GM18520 (cell line): ENCODE measurements at regions not wholly inside any gene's neighbourhood (a gene's known extent, or its start where the extent isn't known, plus 50 kb on each side); places are given as distances from the start of the nearest gene placed in this dataset.

Experiments used
- ATAC-seq: cut with Tn5 transposase; IDR thresholded peaks from one replicate; pipeline ENCODE4 v1.9.1; 2021; ENCODE audit not compliant: unreplicated experiment

DNA sequence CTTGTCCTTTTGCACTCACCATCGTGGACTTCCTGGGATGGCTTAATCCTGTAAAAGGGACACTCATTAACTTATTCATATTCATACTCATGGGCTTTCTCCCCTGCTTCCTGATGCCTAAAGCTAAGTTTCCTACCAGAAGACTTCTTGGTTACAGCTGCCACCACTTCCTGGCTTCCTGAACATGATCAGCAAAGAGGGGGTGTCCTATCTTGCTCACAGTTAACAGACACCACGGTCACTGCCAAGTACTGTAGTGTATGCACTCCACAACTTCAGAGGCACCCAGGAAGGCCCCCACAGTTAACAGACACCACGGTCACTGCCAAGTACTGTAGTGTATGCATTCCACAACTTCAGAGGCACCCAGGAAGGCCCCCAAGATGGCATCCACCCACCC, 177.8 kb downstream of the SIPA1L2 start:
- no peak for ATAC-seq

DNA sequence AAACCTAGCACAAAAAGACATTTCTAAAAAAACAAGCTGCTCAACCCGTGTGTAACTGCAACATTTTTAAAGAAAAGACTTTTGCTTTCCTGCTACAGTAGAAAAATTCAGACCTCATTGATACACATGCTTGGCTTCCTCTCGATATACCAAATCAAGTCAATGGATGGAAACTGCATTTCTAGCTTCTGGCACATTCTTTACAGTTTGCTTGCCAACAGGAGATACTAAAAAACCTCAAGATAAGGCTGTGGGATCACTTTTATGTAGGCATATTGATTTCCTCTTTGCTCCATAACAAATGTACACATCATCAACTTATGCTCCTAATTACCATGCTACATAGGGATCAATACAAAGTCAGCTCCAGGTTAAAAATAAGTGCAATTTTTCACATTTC, 178.4 kb downstream of the SIPA1L2 start:
- no peak for ATAC-seq

DNA sequence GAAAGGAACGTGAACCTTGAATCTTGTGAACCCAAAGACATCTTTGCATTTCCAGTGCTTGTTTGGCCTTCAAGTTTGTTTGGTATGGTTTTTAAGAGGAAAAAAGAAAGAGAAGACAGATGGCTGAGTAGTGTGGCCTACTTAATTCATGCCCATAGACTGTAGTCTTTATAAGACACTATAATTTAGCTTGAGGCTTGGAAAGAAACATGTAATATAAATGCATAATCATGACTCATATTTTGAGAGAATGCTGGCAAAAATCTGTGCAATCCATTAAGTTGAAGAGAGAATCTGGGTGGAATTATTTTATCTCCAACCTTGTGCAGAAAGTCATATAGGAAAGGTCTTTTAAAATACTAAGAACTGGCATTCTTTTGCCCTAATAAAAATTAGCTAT, 179.3 kb downstream of the SIPA1L2 start:
- ATAC-seq, result no peak

DNA sequence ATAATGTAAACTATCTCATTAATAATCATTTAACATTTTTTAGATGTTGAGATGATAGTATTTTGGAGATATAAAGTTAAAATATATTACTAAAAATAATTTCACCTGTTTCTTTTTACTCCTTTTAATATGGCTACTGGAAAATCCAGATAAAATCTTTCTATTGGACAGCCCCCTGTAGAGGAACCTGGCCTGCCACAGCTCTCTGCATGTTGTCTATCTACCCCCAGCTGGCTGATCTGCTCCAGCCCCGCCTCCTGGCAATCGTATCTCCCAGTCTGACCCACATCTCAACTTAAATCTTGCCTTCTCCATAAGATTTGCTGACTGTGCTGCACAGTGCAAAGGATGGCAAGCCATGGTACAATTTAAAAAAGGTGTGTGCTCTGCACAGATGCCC, 182.8 kb downstream of the SIPA1L2 start:
- ATAC-seq, result no peak

DNA sequence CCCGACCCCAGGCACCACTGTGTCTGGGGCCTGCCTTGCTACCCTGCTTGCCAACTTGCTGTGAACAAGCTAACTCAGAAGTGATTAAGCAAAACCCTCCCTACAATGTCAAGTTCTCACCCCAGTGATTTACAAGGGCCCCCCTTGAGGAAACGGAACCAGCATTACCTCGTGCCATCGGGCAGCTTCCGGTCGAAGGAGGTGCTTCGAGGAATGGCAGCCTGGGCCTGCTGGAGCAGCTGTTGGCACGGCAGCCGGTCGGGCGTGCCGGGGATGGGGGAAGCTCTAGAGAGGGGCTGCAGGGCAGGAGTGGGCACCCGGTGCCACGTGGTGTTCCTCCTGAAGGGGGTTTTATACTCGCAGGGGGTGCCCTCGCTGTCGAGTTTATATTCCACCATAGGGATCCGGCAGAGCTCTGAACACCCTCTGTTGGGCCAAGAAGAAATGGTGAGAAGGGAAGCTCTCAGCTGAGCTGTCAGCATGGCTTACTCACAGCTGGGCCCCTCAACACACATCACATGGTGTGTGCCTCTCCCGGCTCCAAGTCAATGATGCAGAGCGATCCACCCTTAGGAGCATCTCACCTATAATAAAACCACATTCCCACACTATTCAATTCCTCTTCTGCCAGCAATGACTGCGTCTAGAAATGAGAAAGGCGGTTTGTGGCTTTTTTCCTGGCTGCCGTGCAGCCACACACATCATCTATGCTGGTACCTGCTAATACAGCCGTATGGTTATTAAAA, 184.4 kb downstream of the SIPA1L2 start:
- no peak for ATAC-seq

DNA sequence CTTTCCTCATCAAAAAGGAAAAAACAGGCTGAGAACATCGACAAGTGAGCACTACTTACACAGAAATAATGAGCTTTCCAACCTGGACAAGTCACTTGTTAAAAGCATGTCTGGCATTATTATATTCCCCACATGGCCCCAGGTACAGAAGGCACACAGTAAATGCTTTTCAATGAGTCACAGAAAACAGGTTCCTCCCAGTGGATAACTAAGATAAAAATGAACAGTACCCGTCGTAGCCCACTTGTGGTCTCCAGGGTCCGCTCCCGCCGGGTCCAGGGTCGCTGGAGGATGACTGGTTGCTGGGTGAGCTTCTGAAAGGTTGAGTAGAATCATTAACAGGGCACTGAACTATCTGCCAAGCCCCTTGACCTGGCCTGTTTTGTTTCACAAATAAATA, 186.6 kb downstream of the SIPA1L2 start:
- ATAC-seq, result no peak

DNA sequence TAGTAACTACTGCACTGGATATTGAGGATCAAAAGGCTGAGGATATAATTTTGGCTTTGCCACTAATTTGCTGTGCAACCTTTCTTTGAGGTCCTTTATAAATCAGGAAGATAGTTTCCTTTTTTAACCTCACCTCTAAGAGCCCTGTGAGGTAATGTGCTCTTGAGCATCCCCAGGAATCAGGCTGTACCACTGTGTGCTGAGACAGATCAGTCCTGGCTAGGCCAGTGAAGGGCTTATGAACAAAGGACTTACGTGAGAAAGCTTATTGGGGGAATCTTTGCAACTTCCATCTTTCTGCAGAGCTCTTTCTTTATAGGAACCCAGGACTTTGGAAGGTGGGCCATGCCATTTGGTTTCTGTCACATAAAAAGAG, 188.9 kb downstream of the SIPA1L2 start:
- no peak for ATAC-seq

DNA sequence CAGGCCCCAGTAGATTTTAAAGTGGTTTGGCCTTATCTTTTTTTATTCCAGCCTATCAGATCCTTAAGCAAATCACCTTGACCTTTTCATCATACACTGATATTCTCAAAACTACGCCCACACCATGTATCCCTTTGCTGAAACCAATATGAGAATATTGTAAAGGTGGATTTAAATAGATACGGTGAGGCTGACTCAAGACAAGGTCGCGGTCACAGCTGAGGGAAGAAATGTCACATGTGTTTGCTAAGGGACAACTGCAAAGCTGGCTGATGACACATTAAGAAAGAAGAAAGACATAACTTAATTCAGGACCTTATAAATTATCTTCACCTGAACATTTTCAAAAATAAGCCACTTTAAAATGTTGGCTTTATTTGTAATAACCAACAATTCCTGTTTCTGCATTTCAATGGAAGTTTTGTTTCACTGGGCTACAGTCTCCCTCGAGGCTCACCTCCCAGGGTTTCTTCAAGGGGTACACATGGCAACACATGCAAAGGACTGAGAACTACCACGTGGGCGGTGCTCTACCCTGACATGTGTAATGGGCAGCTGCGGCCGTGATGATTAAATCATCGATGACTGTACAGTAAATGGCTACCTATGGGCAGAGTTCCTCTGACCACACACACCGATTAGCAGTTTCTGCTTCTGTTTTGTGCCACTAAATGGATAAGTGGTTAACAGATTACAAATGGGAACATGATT, 189.5 kb downstream of the SIPA1L2 start:
- ATAC-seq, result peak; percentile 58

DNA sequence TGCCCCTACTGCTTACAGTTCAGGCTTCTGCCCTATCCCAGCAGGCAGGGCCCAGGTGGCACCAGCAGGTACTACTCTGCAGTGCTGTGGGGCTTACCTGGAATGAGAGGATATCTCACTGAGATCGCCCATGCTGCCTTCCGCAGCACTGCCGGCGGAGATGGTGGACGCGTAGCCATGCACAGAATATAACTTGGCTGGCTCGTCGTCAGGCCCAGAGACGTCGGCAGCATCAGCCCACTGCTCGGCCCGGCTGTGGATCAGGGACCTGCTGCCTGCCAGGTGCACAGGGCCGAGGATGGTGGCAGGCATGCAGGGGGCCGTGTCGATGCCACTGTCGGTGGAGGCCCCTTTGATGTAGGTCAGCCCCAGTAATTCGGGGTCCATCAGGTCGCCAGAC, 190.9 kb downstream of the SIPA1L2 start:
- ATAC-seq, result no peak

DNA sequence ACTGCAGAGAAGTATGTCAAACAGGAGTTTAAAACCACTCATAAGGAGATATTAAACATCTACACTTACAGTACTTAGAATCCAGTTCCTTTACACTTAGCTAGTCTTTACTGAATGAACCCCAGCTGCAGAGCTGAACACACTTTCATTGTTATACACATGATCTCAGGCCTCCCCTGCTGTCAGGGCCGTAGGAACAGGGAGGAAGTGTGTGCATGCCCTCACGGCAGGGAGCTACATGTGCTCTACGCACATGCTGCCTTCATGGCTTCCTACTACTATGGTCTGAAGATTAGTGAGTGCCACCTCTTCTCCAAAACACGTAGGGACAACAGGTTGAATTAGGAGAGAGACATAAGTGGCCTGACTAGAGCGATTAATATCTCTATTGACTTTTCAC, 191.5 kb downstream of the SIPA1L2 start:
- no peak for ATAC-seq

DNA sequence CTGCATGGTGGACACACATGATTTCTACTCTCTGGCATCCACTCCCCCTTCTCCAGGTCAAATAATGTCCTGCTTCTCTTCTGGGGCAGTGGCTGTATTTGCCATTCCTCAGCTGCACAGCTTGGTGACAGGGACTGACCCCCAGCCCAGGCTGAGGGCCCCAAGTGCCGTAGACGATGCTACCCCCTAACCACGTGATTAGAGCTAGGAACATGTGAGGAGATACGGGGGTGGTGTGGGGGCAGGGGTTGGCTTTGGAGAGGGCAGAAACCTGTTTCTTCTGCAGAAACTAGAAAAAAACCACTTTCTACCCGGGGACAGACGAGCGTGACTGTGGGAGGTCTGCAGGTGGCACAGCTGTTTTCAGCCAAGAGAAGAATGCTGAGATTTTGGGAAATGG, 192.4 kb downstream of the SIPA1L2 start:
- ATAC-seq, result no peak

DNA sequence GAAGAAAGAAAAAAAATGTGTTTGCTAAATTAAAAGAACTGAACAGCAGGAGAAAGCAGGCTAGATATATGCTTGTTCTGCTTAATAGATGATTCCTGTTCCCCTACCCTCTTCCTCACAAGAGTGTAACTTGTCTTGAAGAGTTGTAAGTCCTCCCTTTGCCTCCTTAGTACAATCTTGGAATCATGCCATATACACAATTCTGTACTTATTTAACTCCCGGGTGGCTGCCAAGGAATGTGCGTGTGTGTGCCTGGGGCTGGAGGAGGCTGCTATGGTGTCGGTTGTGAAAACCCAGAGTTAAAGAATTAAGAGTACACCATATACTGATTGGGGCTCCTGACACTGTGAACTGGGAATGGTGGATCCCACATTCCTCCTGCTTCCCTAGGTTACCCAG, 194.2 kb downstream of the SIPA1L2 start:
- ATAC-seq, result no peak

DNA sequence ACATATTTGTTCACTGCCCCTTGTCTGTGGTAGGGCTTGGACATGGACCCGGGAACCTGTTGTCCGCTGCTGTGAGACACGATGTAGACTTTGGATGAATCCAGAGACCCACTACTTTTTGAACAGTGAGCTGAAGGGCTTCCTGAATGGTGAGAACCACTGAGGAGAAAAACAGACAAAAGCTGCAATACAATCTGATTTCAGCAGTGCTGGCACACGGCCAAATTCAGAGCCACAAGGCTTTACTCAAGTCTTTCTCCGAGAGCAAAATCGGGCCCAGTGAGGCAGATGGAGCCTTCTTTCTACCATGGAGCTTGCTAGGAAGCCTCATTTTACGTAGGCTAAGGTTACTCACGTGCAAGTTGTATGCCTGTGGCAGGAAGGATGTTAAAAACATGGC, 197.6 kb downstream of the SIPA1L2 start:
- ATAC-seq, result no peak

DNA sequence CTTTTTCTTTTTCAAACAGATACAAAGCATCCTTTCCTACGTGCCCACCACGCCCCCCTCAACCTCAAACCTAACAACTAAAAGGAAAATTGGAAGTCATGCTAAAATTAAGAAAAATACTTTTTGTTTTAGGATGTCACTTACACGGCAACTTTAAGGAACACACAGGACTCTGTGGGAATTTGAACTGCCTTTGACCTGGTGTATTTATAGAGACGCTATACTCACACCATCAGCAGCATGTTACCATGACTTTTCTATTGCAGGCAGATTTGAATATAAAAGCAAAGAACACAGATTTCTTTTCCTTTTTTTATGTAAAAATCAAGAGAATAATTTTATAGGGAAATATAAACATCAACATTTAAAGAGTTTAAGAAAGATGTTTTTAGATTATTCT, 198.2 kb downstream of the SIPA1L2 start:
- no peak for ATAC-seq

DNA sequence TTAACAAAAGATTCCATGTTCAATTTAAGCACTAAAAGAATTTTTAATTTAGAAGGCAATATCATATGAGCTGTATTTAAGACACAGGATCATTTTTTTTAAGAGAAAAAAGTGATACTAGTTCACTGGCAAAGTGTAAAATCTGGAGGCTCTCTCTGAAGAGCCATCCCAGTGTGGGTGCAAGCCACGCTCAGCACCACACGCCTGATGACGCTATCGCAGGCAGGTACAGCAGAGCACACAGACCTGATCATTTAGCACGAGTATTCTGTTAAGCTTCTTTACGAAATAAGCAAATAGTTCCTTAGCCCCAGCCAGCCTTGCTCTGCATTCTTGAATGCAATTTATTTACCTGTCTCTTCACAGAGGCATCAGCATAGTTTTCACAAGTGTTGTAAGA, 198.6 kb downstream of the SIPA1L2 start:
- ATAC-seq, result no peak

DNA sequence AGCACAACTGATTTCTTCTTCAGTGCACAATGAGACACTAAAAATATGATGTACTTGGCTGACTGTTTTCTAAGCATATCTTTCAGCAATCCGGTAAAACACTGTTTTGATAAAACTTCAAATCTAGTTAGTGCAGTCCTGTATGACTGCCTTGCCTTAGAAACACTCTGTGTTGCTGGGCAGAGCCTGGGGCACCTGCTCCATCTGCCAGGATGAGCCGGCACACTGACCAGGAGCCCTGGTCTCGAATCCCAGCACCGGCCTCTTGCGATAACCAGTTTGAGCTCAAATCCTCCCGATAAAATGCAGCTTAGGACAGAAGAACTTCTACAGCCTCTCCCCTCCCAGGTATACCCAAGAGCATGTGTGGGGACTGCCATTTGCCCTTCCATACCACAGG, 199.5 kb downstream of the SIPA1L2 start:
- no peak for ATAC-seq

DNA sequence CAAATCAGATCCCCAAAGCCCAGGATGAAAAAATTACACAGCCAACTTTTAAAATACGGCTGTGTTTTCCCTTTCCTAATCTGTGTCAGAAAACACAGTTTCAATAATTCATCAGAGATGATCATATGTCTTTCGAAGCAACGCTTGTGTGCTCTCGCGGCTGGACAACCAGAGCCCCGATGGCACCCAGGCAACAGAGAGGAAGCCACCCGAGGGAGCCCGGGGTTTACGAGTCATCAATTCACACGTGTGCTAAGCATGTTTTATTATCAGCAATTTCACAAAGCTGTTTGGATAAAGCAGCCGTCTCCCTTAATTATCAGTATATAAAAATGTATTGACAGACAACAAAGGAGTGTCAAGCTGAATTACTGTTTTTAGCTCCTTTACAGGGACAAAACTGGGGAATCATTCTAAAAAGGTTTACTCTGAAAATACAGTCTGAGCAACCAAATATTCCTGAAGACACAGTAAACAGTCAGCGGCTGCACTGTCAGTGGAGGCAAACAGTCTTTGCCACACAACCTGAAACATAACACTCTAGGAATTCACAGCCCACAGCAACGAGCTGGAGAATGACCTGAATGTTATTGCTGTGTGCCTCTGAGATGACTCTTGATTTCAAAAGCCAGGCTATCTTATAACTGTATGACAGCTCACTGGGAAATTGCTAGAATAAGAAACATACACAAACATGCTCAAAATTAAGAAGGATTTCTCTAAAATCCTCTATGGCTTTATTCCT, 201.0 kb downstream of the SIPA1L2 start:
- no peak for ATAC-seq

DNA sequence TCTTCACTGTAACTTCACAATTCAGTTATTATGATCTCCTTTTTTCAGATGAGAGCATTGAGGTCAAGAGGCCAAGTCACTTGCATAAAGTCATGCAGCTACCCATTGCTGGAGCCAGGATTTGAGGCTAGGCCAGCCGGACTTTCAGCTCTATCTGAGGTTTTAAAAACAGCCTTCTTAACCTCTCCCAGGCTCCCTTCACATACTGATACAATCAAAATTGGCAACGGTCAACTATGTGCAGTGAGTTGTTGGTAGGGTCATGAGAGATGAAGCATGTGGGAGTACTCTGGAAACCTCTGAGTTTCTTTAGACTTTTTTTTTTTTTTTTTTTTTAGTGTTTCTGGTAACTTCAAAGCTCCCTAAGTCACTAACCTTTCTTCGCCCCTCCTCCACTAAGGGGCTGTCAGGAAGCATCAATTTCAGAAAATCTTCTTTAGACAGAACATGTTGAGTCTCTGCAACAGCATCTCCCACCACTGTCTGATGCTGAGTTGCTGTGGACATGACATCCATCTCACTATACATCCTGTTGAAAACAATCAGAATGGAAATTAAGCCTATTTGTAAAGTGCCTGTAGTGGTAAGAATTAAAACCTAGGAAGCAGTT, 201.8 kb downstream of the SIPA1L2 start:
- ATAC-seq, result no peak

DNA sequence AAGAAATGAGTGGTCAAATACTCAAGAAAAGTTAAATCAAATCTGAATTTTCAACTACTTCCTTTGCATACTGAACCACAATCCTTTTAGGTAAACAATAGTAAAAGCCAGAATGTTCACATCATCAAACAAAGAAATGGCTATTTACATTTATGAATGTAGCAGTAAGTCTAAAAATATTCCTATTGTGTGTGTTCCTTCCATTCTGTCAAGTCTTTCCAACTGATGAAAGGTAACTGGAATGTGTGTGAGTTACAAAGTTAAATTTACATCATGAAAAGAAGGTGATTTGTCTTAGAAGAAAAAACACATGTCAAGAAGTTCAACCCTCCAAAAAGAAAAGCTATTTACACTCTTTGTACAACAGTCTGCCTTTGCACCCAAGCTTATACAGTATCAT, 203.1 kb downstream of the SIPA1L2 start:
- no peak for ATAC-seq

DNA sequence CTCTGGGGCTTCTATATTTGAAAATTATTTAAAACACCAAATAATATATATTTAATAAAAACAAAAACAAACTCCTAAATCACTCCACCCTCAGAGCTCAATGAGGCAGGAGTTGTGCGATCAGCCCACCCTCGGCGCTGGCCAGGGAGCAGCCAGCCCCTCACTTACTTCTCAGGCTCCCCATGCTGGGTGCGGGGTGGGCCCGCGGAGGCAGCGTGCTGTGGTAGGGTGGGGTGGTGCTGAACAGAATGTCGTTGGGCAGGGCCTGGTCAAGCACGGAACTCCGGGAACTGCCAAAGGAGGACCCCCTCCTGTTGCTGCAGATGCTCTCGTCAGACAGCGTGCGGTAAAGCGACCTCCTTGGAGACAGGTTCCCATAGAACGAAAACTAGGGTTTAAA, 204.5 kb downstream of the SIPA1L2 start:
- no peak for ATAC-seq

DNA sequence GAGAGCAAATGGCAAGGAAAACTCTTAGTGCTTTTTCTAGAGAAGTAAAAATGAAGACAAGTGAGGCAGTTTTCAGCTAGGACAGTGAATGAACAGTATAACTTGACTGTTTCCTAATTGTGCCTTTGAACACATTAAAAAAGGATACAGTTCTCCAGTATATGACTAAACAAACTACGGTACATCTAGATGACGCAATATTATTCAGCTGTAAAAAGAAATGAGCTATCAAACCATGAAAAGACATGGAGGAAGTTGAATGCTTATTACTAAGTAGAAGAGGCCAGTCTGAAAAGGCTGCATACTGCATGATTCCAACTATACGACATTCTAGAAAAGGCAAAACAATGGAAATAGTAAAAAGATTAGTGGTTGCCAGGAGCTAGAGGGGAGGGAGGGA, 206.3 kb downstream of the SIPA1L2 start:
- ATAC-seq, result no peak

DNA sequence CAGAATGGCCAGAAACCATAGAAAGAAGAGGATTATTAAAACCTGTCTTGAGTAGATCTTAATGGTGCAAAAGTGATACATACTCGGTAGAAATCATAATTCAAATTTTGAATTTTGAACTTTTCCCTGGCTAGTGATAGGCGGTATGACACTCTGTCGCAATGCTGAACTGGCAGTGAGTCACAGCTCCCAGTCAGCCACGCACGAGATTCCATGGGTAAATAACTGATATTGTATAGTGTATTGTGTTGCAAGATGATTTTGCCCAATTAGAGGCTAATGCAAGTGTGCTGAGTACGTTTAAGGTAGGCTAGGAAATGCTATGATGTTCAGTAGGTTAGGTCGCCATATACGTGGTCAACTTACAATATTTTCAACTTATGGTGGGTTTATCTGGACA, 207.0 kb downstream of the SIPA1L2 start:
- ATAC-seq, result no peak
